HG03066 (cell line): ENCODE measurements at regions not wholly inside any gene's neighbourhood (a gene's known extent, or its start where the extent isn't known, plus 50 kb on each side); places are given as distances from the start of the nearest gene placed in this dataset.

Experiments
- ATAC-seq: cut with Tn5 transposase; IDR thresholded peaks from one replicate; pipeline ENCODE4 v1.9.1; 2021; ENCODE audit warnings: low read depth; ENCODE audit not compliant: unreplicated experiment

- no peak for ATAC-seq
Measured at GRCh38 chr17:79269620-79270019, 195.0 kb downstream of the ENGASE start.

- ATAC-seq = no peak
Measured at GRCh38 chr17:79263191-79263590, 188.6 kb downstream of the ENGASE start.

DNA sequence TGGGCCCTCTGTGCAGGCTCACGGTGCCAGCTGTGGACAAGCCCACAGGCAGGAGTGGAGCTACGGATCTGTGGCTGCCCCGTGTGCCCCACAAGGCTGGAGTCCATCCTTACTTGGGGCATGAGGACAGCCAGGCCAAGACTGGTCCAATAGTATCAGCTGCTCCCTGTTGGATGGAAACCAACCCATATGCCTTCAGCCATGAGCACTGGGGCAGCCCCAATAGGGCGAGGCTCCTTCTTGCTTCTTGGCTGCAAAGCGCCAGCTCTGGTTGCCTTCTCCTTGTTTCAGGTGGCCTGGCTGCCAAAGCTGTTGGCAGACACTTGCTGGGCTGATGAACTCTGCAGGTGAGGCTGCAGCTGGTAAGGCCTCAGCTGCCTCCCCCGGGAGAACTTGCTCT is 188.0 kb downstream of the ENGASE start:
- ATAC-seq = no peak

- ATAC-seq = no peak
Measured at GRCh38 chr17:79261355-79262072, 186.9 kb downstream of the ENGASE start.

- ATAC-seq = no peak
Measured at GRCh38 chr17:79258843-79259242, 184.2 kb downstream of the ENGASE start.

DNA sequence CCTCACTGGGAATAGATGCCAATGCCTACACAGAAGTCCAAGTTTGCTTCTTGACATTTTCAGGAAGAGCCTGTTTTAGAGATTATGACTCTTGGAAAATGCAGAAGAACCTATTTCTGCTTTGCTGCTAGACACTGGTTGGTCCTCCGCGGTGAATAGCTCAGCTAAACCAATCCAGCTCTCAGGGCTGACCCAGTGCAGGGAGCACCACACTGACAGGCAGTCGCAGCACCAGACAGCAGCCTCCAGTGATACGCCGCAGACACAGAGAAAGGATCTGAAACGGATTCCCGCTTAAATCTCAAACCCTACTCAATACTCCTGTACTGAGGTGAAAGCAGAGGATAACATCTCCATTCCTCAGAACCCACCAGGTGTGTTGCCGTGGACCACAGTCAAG is 183.4 kb downstream of the ENGASE start:
- no peak for ATAC-seq

DNA sequence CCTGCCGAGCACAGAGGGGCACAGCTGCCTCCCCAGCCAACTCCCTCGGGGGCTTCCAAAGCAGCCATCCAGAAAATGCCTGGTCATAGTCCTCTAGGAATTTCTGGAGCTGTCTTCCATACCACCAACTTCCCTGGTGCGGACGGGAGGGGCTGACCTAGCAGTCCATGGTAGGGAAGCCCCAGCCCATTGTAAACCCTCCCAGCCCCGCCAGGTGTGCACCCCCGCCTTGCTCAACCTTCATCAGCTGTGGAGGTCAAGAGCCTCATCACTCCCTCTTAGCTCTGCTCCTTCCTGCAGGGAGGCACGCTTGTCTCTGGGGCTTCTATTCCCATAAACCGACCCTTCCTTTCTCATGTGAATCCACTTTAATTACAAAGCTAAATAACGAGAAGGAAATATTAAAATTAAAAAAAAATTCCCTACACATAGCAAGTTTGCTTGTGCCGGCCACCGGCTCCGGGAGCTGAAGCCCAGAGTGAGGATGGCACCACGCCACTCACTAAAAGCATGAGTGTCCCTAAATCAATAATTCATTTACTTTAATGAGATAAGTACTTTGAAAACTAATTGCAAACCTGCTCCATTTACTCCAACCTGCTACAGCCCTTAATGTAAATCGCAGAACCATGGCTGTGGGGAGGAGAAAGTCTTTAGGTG is 181.4 kb downstream of the ENGASE start:
- ATAC-seq = no peak

DNA sequence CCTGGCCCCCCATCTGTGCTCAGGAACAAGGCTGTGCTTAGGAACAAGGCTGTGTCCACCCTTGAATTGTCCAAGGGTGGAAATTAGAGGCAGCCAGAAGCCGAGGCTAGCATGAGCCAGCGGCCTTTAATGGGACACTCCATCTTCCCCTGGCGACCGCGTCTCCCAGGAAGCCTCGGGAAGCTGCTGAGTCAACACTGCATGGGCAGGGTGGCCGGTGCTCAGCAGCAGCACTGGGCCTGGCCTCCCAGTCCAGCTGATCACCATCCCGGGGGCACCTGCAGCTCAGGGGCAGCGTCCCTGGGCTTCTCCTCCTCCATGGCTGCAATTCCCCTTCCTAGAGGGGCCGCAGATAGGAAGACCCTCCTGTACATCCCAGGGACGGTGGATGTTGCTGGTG is 180.8 kb downstream of the ENGASE start:
- no peak for ATAC-seq

DNA sequence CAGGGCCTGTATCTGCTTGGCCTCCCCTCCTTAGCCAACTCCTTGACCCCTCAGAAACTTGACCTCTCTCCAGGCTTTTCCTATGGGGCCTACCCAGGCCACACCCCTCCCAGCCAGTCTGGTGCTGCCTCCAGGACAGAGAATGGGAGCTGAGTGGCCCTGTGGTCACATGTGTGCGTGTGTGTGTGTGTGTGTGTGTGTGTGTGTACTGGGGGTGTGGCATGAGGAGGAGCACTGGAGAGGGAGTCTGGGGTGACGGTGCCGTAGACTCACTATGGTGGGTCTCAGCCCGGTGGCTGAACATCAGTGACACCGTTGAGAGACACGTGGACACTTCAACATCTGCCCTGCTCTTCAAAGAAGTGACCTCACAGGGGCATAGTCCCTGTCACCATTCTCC is 180.4 kb downstream of the ENGASE start:
- ATAC-seq = no peak

- ATAC-seq = no peak
Measured at GRCh38 chr17:79252886-79253285, 178.3 kb downstream of the ENGASE start.

DNA sequence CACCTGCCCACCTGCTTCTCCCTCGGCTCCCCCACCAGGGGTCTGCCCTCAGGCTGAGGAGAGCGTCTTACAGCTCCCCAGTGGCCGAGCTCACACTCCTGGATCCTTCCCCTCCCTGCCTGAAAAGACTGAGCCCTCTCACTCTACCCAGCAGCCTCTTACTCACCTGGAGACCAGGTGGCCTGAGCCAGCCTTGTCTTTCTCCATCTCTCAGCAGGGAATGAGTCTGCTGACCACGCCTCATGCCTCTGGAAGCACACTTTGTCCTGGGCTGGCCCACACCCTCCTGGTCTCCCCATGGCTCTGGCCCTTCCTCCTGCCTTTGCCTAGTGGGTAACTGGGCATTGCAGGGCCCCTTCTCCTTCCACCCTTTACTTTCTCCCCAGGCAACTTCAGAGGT is 177.2 kb downstream of the ENGASE start:
- no peak for ATAC-seq

DNA sequence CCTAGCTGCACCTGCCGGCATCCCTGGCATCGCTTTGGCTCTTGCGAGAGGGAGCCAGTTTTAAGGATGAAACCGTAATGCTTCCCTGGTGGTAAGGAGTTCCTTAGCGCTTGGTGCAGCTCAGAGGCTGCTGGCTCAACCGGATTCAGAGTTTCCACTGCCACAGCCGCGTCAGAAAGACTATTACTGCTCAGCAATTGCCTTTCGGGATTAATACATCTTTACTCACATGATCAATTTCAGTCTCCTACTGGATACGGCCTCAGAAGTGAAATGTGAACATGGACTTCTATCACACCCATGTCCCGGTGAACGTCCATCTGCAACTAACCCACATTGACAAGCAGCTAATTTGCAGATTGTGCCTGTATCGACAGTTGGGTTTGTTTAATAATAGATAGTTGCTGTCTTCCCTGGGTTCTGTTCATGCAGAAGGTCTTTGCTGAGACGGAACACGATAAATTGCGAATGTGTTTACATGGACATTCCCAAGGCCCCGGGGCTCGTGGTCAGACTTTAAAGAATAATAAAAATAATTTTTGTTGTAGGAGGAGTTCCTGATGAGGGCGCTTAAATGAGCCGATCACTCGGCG is 175.4 kb downstream of the ENGASE start:
- no peak for ATAC-seq

GRCh38 chr17:79248843-79249493 is 174.3 kb downstream of the ENGASE start:
- no peak for ATAC-seq

- ATAC-seq = no peak
Measured at GRCh38 chr17:79246225-79247190, 171.9 kb downstream of the ENGASE start.

DNA sequence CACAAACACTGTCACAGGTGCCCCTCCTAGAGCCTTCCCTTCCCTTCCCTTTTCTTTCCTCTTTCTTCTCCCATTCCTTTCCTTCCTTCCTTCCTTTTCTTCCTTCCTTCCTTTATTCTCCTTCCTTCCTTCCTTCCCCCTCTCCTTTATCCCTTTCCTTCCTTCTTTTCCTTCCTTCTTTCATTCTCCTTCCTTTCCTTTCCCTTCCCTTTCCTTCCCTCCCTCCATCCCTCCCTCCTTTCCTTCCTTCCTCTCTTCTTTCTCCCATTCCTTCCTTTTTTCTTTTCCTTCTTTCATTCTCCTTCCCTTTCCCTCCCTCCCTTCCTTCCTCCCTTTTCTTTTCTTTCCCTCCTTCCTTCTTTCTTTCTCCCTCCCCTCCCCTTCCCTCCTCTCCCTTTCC is 170.0 kb downstream of the ENGASE start:
- no peak for ATAC-seq

DNA sequence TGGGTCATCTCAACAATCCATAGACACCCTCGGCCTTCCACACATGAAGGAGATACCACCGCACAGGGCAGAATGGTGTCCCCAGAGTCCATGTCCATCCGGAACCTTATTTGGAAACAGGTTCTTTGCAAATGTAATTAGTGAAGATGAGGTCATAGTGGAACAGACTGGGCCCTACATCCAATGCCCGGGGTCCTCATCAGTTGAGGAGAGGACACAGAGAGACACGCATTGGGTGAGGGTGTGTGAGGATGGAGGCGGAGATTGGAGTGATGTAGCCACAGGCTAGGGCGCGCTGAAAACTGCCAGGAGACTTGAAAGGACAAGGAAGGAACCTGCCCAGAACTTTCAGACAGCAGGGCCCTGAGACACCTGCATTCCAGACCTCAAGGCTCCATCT is 169.4 kb downstream of the ENGASE start:
- no peak for ATAC-seq

GRCh38 chr17:79243603-79243990 is 169.0 kb downstream of the ENGASE start:
- no peak for ATAC-seq

DNA sequence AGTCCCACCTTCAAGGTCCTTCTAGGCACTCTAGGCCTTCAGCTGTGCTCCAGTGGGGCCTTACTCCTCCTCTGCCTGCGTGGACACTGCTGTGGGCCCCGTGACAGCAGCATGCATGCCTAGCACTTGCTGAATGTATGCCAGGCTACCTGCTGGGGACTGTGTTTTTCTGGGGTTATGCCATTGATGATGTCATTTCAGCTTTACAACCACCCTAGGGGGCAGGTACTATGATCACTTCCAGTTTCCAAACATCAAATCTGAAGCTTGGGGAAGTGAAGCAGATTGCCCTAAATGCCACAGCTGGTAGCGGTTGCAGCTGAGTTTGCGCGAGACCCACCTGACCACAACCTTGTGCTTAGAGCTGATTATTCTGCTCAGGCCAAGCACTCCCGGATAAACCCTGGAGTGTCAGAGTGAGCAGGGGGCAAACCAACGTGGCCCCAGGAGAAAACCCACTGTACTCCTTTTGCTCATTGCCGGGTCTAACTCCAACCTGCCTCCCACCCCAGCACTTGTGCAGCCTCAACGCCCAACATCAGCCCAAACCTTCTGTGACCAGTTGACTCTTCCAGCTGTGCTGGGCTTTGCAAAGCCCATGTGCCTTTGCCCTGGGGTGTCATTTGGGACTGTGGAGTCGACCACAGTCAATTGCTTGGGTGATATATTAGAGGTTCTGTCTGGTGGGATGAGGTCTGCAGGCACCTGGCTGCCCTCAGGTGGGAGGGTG is 168.4 kb downstream of the ENGASE start:
- ATAC-seq = no peak

DNA sequence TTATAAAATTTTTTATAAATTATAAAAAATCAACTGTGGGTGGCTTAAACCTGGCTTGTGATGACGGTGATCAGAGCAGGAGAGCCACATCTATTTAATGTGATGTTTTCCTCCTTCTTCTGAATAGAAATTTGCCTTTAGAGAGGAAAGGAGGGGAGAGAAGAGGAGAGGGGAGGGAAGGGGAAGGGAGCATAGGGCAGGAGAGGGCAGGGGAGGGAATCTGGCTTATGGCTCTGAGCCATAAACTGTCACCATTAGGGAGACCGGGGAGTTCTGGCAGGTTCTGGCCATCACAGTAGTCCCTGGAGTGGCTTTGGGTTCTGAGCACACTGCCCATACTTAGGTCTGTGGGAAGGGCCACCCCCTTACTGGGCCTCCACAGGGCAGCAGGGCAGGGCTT is 167.8 kb downstream of the ENGASE start:
- no peak for ATAC-seq

GRCh38 chr17:79241616-79242015 is 167.0 kb downstream of the ENGASE start:
- ATAC-seq = no peak
